ENCODE measurements at regions not wholly inside any gene's neighbourhood (a gene's known extent, or its start where the extent isn't known, plus 50 kb on each side); places are given as distances from the start of the nearest gene placed in this dataset.
"Not testable (repeated sequence)": the region's sequence is repeated elsewhere in the genome, so short reads cannot be mapped to it uniquely, and the experiment has no call there.

DNA sequence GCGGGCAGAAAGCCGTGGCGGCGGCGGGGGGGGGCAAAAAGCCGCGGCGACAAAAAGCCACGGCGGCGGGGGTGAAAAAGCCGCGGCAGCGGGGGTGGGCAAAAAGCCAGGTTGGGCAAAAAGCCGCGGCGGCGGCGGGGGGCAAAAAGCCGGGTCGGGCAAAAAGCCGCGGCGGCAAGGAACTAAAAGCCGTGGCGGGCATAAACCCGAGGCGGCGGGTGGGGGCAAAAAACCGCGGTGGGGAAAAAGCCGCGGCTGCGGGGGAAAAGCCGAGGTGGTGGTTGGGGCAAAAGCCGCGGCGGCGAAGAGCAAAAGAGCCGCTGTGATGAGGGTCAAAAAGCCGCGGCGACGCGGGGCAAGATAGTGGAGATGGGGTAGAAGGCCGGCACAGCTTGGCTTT lies 1834.2 kb downstream of the FOXD4L5 start:
- not testable (repeated sequence) for DNase-seq

DNA sequence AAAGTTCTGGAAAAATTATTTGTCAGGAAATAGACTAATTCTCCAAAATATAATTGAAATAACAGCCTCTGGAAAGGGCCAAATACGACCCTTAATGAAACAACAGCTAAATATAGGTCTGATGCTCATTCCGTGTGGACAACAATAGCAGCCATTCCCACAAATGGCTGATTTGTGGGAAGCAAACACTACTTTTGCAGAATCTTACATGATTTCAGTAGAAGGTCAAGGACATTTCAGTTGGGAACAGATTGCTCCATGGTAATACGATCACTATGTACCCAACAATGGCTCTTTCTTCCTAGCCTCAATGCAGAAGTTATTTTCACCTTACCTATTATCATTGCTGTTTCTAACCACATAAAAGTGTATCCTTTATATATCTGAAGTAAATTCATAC lies 1859.9 kb downstream of the FOXD4L5 start:
- not testable (repeated sequence) for DNase-seq

DNA sequence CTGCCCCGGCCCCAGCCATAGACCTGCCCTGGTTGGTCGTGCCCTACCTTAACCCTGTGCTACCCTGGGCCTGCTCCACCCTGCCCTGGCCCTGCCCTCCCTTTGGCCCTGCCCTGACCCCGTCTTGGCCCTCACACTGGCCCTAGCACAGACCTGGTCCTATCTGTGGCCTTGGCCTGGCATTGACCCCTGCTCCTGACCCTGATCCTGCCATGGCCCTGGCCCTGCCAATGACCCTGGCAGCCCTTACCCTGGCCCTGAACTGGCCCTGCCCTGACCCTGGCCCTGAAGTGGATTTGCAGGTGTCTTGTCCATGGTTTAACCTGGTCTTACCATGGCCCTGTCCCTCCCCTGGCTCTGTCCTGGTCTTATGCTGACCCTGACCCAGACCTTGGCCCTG lies 1894.1 kb downstream of the FOXD4L5 start:
- not testable (repeated sequence) for DNase-seq

DNA sequence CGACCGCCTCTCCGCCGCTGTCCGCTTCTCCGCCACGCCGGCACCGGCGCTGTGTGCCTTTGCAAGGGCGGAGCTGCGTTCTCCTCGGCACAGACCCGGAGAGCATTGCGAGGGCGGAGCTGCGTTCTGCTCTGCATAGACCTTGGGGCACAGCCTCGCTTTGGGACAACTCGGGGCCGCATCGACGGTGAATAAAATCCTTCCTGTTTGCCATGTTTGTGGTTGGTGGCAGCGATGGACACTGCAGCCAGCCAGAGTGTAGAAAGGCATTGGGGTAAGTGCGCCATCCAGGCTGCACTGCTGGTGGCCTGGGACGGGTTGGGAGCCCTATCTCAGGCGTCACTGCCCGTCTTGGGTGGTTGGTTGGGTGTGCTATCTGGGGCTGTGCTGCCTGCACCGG lies 1899.5 kb downstream of the FOXD4L5 start:
- DNase-seq: peak; percentile 8

DNA sequence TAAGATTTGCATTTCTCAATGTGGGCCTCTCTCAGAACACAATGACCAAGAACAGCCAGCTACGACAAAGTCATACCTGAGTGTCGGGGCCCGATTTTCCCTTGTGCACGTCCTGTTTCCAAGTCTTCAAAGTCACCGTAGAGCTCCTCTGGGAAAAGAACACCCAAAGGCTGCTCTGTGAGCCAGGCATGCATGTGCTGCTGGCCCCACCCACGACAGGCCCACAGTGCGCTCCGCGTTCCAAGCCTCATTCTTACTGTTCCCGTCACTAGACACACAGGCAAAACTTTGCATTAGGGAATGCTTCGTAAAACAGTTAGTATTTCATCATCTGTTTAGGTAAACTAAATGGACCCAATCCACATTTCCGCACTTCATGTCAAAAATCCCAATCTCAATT lies 1905.1 kb downstream of the FOXD4L5 start:
- DNase-seq: peak; percentile 1

DNA sequence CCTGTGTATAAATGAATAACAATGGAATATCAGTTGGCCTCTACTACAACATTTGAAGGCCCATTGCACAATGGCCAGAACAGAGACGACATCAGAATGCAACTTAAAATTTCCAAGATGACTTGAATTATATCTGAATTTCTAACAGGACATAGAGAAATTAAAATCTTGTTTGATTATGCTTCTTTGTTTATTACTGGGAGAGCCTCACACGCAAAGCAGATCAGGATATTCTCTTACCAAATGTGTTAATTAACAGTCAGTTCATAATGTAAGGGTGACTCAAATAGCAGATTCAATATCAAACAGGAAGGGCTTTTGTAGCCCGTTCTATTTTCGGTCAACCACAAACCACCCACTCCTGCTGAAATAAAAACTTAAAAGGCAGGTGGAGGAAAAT lies 1930.8 kb downstream of the FOXD4L5 start:
- DNase-seq: not testable (repeated sequence)

DNA sequence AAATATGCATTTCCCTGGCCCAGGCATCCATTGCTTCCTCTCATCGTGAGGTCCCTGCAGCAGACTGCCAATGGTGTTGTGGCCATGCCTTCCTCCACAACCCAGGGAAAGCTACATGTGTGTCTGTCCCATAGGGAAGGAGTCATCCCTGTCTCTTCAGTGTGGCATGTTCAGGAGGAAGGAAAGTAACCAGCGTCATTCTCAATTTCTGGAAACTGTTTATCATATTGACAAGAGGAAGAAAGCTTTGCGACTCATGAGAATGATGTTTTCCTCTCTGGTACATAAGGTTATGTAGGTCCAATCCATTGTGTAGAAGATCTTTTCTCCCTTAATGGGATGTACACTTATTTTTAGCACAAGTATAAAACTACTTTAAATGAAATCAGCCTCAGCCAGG lies 1937.7 kb downstream of the FOXD4L5 start:
- DNase-seq: not testable (repeated sequence)

DNA sequence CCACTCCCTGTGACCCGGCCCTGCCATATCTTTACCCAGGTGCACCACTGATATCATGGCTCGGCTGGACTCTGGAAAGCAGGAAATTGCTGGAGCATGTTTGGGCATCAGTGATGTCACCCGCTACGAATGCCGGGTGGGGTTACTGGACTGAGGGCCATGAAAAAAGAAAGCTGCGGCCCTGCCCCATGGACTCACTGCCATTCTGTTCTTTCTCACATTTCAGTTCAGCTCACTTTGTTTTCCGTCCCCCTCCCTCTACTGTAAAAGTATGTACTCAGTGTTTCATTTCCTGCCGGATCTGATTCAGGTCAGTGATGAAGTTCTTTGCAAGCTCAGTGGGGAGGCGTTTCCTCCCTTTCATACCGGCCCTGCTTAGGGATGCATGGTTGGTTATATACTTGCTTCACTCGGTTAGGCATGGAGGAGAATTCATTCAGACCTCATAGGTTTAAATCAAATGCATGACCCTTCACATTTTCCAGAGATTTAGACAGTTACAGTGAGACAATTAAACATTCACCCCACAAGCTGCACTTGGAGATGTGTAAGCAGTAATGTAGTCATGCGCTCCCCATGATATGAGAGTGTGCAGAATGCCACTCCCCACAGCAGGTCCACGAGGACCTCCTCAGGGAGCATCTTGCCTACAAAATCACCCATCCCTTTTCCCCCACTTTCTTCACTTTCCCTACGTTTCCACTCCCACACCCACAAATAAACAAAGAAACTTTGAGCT lies 1938.5 kb downstream of the FOXD4L5 start:
- peak; percentile 94 for DNase-seq

DNA sequence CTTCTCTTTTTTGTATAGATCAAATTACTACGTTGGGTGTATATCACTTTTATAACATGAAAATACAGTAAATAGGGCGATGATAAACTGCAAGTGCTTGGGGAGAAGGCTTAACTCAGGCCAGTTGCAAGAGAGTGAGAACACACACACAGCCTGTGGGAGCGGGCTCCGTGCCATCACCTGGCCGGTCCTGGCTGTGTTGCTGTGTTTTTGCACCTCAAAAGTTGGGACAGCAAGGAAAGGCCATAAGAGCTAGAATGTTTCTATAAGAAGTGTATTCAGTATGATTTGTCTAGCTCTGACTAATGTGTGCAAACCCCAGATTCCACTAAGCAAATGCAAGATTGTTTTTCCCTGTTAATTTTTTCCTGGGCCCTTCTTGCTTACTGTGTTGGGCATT lies 1940.6 kb downstream of the FOXD4L5 start:
- DNase-seq: not testable (repeated sequence)

DNA sequence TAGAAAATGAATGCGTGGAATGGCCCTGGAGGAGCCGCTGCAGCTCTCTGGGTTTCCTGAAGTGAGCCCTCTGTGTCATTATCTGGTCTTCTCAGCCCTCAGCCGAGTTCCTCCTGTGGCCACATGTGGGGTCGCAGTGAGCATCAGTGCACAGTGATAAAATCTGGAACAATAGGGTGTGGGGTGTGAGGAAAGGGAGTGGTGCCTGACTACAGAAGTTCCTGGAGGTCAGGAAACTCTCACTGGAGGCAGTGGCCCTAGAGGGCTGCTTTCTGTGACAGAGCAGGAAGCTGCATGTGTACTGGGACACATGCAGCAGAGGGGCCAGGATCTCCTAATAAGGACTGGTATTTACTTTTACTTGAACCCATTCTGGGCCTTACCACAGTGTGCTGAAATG lies 1942.5 kb downstream of the FOXD4L5 start:
- DNase-seq: peak; percentile 91

DNA sequence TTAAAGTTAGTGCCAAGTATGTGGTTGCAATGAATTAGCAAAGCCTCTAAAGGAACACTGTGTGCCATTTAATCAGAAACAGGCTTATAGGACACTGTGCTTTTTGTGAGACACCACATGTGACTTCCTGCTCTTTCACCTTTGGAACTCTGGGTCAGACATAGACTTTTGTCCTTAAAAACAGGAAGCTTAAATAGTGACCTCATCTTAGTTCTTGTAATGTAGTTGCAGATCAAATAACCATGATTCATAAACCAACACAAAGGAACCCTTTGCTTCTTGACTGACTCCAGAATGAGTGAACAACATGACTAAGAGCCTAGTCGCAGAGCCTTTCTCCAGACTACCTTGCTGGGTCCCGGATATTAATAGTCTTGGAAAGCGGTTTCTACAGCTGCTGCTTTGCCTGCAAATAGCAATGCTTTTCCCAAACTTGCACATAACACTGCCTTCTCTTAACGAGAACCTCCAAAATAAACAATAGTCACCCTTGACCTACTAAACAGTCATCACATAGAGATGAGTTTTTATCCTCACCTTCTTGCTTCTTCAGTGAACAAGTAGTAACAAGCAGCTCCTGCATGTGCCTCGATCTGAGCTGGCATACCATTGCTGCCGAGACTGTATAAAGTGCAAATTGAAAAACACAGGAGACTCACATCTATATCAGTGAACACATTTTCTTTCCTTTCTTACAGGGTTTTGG lies 1947.0 kb downstream of the FOXD4L5 start:
- peak; percentile 70 for DNase-seq

DNA sequence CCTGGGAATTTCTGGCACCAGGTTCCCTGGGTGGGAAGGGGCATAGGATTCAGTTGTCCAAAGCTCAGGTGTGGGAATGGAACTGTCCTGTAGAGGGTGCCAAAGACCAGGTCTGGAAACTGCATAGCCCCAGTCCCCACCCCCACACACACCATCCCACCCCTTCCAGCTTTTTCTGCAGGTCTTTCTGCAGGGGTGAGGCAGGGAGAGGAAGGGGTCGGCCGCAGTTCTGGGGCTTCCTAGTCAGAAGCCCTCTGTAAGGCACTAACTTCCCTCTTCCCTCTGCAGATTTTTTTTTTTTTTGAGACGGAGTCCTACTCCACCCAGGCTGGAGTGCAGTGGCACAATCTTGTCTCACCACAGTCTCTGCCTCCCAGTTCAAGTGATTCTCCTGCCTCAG lies 1949.7 kb downstream of the FOXD4L5 start:
- DNase-seq: not testable (repeated sequence)

DNA sequence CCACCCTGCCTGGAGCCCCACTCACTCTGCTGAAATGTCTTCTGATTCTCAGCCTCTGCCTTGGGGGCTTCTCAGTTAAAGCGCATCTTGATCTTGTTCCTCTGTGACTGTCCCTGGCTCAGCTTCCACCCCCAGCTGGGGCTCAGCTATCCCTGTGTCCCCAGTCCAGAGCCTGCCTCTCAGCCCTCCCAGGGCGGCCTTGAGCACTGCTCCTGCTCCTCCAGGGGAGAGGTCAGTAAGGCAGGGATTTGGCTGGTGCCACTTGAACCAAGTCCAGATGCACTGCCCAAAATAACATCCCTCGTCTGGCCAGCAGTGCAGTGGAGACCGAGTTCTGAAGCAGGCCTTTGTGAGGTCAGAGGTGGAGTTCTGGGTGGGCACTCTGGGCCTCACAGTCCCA lies 1950.8 kb downstream of the FOXD4L5 start:
- not testable (repeated sequence) for DNase-seq

DNA sequence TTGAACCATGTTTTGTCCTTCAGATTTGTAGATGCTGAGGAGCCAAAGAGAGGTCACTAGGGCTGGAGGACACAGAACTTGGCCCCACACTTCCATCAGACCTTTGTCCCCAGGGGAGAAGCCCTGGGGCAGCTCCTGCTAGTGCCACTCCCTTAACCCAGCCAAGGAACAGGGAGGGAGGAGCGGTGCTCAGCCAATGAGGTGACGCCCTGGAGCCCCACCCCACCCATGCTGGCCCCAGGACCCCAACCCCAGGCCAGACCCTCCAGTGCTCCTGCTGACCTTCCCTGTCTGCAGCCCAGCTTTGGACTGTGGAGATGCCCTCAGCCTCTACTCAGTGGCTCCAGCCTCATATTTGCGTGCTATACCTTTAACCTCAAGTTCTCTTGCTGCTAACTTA lies 1951.9 kb downstream of the FOXD4L5 start:
- DNase-seq: not testable (repeated sequence)

DNA sequence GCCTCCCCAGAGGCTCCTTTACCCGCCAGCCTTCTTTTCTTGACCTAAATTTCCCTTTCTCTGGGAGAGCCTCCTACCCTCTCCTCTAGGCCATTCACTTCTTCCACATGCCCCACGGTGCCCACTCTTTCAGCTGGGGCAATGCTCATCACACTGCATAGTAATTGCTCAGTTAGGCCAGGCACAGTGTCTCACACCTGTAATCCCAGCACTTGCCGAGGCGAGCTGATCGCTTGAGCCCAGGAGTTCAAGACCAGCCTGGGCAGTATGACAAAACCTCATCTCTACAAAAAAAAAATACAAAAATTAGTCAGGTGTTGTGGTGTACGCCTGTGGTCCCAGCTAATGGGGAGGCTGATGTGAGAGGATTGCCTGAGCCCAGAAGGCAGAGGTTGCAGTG lies 1956.7 kb downstream of the FOXD4L5 start:
- DNase-seq: not testable (repeated sequence)

DNA sequence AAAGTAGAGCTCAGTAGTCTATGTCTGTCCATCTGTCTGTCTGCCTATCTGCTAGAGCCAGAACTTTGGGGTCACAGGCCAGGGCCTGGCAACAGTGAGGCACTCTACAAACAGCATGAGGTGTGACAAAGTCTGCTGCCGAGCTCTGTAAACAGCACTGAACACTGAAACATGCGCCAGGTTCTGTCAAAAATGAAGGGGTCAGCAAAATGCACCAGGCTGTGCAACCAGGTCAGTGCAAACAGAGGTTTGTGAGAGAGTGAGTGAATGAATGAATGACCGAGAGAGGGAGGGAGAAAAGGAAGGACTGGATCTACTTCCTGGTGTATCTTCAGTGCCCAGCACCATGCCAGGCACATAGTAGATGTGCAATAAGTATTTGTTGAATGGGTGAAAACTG lies 1957.8 kb downstream of the FOXD4L5 start:
- DNase-seq: not testable (repeated sequence)

DNA sequence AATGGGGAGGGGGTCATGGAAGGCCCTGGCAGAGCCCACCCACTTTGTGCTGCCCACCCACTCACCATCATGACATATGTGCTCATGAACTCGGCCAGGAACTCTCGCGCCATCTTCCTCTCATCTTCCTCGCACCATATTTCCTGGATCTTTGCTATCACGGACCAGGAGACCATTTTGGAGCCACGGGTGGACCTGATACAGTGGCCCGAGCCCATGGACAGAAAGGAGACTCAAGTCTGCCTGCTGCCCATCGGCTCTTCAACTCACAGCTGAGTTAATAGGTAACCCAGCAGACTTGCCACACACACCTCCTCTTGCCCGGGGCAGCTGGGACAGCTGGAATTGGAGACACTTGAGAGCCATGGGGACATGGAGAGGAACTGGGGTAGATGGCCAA lies 1958.3 kb downstream of the FOXD4L5 start:
- not testable (repeated sequence) for DNase-seq

DNA sequence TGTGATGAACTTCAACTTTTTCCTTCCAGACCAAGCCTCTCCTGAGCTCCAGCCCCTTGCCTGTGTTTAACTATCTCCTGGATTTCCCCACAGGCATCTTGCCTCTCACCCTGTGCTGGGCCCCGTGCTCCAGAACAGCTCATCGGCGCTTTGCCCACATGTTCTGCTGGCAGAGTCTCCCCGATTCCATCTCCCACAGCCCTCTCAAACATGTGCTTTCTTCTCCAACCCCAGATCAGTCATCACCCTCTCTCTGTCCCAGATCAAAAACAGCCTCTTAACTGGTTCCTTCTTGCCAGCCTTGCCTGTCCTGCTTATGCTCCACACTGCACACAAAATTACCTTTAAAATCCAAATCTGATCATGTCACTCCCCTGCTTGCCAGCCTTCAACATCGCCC lies 1959.3 kb downstream of the FOXD4L5 start:
- DNase-seq: not testable (repeated sequence)

DNA sequence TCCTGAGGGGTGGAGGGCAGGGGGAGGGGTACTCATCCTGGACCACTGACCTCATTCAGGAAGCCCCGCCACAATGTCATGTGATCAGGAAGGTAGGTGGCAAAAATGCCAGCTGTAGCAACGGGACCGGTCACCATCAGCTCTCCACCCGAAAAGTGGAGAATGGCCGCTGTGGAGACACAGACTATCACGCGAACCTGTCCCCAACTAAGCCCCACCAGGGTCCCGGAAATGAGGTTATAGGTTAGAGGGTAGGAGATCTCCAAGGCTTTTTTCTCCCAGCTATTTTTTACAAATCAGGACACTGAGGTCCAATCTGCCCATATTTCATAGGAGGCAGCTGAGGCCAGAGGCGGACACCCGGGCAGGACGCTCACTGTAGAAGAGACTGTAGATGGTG lies 1966.9 kb downstream of the FOXD4L5 start:
- DNase-seq: not testable (repeated sequence)

DNA sequence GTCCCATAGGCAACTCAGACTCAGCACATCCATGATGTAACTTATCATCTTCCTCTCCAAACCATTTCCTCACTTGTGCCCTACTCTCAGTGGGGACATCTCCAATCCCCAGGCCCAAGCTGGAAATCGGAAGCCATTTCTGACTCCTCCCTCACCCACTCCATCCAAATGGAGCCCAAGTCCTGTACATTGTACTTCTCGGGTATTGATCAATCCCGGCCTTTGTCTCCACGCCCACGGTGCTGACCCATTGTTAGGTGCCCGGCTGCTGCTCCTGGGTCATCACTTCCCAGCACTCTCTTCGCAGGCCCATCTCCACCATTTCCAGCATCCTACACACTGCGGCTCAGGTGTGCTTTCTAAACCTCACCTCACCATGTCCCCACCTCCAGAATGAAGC lies 1969.6 kb downstream of the FOXD4L5 start:
- DNase-seq: not testable (repeated sequence)

DNA sequence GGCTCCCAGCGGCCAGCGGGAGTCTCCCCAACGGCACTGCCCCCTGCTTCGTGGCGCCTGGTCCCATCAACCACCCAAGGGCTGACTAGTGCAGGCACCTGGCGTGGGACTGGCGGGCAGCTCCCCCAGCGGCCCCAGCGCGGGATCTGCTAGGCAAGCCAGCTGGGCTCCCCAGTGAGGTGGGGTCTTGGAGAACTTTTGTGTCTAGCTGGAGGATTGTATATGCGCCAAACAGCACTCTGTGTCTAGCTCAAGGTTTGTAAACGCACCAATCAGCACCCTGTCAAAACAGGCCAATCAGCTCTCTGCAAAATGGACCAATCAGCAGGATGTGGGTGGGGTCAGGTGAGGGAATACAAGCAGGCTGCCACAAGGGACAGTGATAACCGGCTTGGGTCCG lies 1988.2 kb downstream of the FOXD4L5 start:
- not testable (repeated sequence) for DNase-seq

DNA sequence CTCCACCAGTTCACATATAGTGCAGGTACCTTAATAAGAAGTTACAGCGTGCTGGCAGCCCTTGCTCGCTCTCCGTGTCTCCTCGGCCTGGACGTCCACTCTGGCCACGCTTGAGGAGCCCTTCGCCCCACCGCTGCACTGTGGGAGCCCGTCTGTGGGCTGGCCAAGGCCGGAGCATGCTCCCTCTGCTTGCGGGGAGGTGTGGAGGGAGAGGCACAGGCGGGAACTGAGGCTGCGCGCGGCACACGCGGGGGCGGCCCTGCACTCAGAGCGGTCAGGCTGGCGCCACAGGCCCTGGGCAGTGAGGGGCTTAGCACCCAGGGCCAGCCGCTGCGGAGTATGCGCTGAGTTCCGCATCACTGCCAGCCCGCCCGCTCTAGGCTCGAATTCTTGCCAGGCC lies 1988.6 kb downstream of the FOXD4L5 start:
- DNase-seq: not testable (repeated sequence)

DNA sequence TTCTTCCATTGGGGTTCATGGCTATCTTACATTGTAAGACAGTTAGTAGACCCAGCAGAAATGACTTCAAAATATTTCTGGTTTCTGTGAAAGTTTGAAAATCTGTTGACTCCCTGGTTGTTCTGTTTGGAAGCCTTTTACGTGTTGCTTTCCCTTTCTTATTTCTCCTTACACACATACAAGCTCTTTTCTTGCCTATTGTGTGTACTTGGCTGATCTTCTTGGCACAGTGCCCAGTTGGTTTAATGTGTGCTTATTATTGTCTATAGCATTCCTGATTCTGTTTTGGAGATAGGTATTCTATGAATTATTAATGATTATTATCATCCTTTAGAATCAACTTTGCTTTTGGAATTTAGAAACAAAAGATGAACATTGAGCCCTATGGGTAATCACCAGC lies 1995.0 kb downstream of the FOXD4L5 start:
- peak; percentile 1 for DNase-seq

Data from fibroblast of skin of back (primary cell).